ENCODE measurements at regions not wholly inside any gene's neighbourhood (a gene's known extent, or its start where the extent isn't known, plus 50 kb on each side); places are given as distances from the start of the nearest gene placed in this dataset.
"Not testable (repeated sequence)": the region's sequence is repeated elsewhere in the genome, so short reads cannot be mapped to it uniquely, and the experiment has no call there.

- POLR2A ChIA-PET: not testable (repeated sequence)
These were observed 138.7 kb upstream of the GOLGA6L6 start for GRCh38 chr15:20680257-20680815.

GRCh38 chr15:20672470-20672869 is 130.9 kb upstream of the GOLGA6L6 start:
- Histone ChIP-seq H3K27me3 (ENCODE audit: control insufficient read depth in 2 of 2, insufficient read depth in 2 of 2, low read length in 2 of 2) (no peaks in the 10 kb centered on the region), H3K4me3 (replicated peaks in 1 of 3; ENCODE audit: insufficient read depth in 1 of 3, low read depth in 1 of 3, low read length in 3 of 3) (no peak overlapping the region), H3K4me1 (ENCODE audit: control insufficient read depth, extremely low read depth, insufficient read depth, low read length) (no peaks in the 10 kb centered on the region), H3K79me2 (ENCODE audit: control insufficient read depth, insufficient read depth, low read length) (no peaks in the 10 kb centered on the region), H3K9me3 (replicated peaks; ENCODE audit: control insufficient read depth, insufficient read depth, low read length) (peaks cover 2% of the 10 kb centered on the region), H3K36me3 (ENCODE audit: control insufficient read depth in 2 of 2, extremely low read depth in 1 of 2, insufficient read depth in 2 of 2, low read length in 2 of 2) (no peaks in the 10 kb centered on the region), H3K4me2 (ENCODE audit: insufficient read depth, low read length) (no peak overlapping the region), H4K20me1 (replicated peaks; ENCODE audit: control insufficient read depth, extremely low read depth, insufficient read depth, low read length) (no peaks in the 10 kb centered on the region), H3K9me1 (replicated peaks; ENCODE audit: control insufficient read depth, extremely low read depth, insufficient read depth, low read length) (no peaks in the 10 kb centered on the region), H2AFZ (ENCODE audit: low read depth, low read length) (no peak overlapping the region), H3K9ac (replicated peaks; ENCODE audit: extremely low read depth, insufficient read depth, low read length) (no peak overlapping the region), H3K27ac (ENCODE audit: insufficient read depth, low read depth, low read length) (no peak overlapping the region)
- no TSS peak for BruUV-seq (replicated peaks)
- ChIA-PET POLR2A (no interaction called here), CTCF (no interaction called here)
- TF ChIP-seq POLR2A (IDR thresholded peaks at IDR 0.05; ENCODE audit: low read depth, low read length) (no peak), MYC (IDR thresholded peaks at IDR 0.05; ENCODE audit: low read depth, low read length) (no peak), GATA2 (IDR thresholded peaks at IDR 0.05; ENCODE audit: insufficient read depth, insufficient read length, low read depth, low read length) (no peak), MAX (IDR thresholded peaks at IDR 0.05; ENCODE audit: insufficient read depth, insufficient read length) (no peak), FOS (IDR thresholded peaks at IDR 0.05; ENCODE audit: borderline replicate concordance, insufficient read depth, low read length) (no peak), CTCF (IDR thresholded peaks at IDR 0.05; ENCODE audit: extremely low read depth in 1 of 2, insufficient read depth in 1 of 2, low read depth in 1 of 2, low read length in 2 of 2) (no peak), JUN (IDR thresholded peaks at IDR 0.05; ENCODE audit: borderline replicate concordance, insufficient read depth, insufficient read length, low read depth) (no peak), EZH2 (IDR thresholded peaks at IDR 0.05; ENCODE audit: borderline replicate concordance, low read depth, low read length, severe bottlenecking) (no peak), POLR2AphosphoS5 (IDR thresholded peaks at IDR 0.05; ENCODE audit: insufficient read depth, low read depth, low read length) (no peak)
- no peak for FAIRE-seq
- dilution Hi-C loops (cut with MboI; ENCODE audit: extremely low pct_ligation_motif_present, low sequenced_read_pairs) (no loop called here), intact Hi-C loops (cut with micrococcal nuclease) (no loop called here)
- no peak for DNase-seq (ENCODE audit: low read depth, low spot score)

More at GRCh38 chr15:20680257-20680815, 138.7 kb upstream of the GOLGA6L6 start:
- intact Hi-C loops (cut with micrococcal nuclease); H2AFZ ChIP-seq (ENCODE audit: low read depth, low read length); dilution Hi-C loops (cut with MboI; ENCODE audit: extremely low pct_ligation_motif_present, low sequenced_read_pairs); H3K4me3 ChIP-seq (replicated peaks in 1 of 3; ENCODE audit: insufficient read depth in 1 of 3, low read depth in 1 of 3, low read length in 3 of 3); H3K36me3 ChIP-seq (ENCODE audit: control insufficient read depth in 2 of 2, extremely low read depth in 1 of 2, insufficient read depth in 2 of 2, low read length in 2 of 2); FAIRE-seq; H3K4me1 ChIP-seq (ENCODE audit: control insufficient read depth, extremely low read depth, insufficient read depth, low read length); BruUV-seq (replicated peaks); DNase-seq (ENCODE audit: low read depth, low spot score); H3K27ac ChIP-seq (ENCODE audit: insufficient read depth, low read depth, low read length); H4K20me1 ChIP-seq (replicated peaks; ENCODE audit: control insufficient read depth, extremely low read depth, insufficient read depth, low read length); H3K9me3 ChIP-seq (replicated peaks; ENCODE audit: control insufficient read depth, insufficient read depth, low read length); CTCF ChIA-PET; H3K9me1 ChIP-seq (replicated peaks; ENCODE audit: control insufficient read depth, extremely low read depth, insufficient read depth, low read length); H3K79me2 ChIP-seq (ENCODE audit: control insufficient read depth, insufficient read depth, low read length); H3K9ac ChIP-seq (replicated peaks; ENCODE audit: extremely low read depth, insufficient read depth, low read length); H3K27me3 ChIP-seq (ENCODE audit: control insufficient read depth in 2 of 2, insufficient read depth in 2 of 2, low read length in 2 of 2); H3K4me2 ChIP-seq (ENCODE audit: insufficient read depth, low read length): not testable (repeated sequence)
